GM13976 (cell line): ENCODE measurements at regions not wholly inside any gene's neighbourhood (a gene's known extent, or its start where the extent isn't known, plus 50 kb on each side); places are given as distances from the start of the nearest gene placed in this dataset.

Source experiments
- DNase-seq: peaks from one replicate; pipeline ENCODE4 v3.0.0; 2012; ENCODE audit warnings: low spot score
- CTCF ChIP-seq: IDR thresholded peaks from 2 replicates; pipeline ENCODE4 v1.5.1; 2012; ENCODE audit warnings: borderline replicate concordance, mild to moderate bottlenecking; ENCODE audit not compliant: insufficient read depth; ENCODE audit errors: extremely low read depth, missing control alignments, control extremely low read depth
- in situ Hi-C: fragments of 300-500 bp; cut with MboI; formaldehyde crosslinking; loops from one replicate; pipeline ENCODE4 v1.12.0; 2022; ENCODE audit warnings: low sequenced_read_pairs, mixed read lengths, inconsistent platforms; ENCODE audit not compliant: unreplicated experiment

GRCh38 chr15:39290711-39291435 is 290.0 kb upstream of the THBS1 start:
- DNase-seq, result no peak
- TF ChIP-seq CTCF, result no peak
- in situ Hi-C loops, result no loop called here

GRCh38 chr15:39291690-39292089 is 289.2 kb upstream of the THBS1 start:
- no peak for TF ChIP-seq CTCF
- DNase-seq, result no peak
- in situ Hi-C loops, result no loop called here

GRCh38 chr15:39296955-39297354 is 283.9 kb upstream of the THBS1 start:
- in situ Hi-C loops, result no loop called here
- DNase-seq, result no peak
- TF ChIP-seq CTCF, result no peak

- in situ Hi-C loops, result no loop called here
- no peak for DNase-seq
- TF ChIP-seq CTCF, result no peak
Observed at GRCh38 chr15:39298271-39298962, 282.5 kb upstream of the THBS1 start.

- in situ Hi-C loops, result loop anchor here (25.0 kb wide), 1 partner anchor 263 kb away; no protein-coding TSS in a partner anchor
- TF ChIP-seq CTCF, result no peak
- no peak for DNase-seq
Observed at GRCh38 chr15:39299486-39300267, 281.2 kb upstream of the THBS1 start.

- no peak for TF ChIP-seq CTCF
- no peak for DNase-seq
- in situ Hi-C loops, result loop anchor here (25.0 kb wide), 1 partner anchor 262 kb away; no protein-coding TSS in a partner anchor
Observed at GRCh38 chr15:39300451-39301153, 280.3 kb upstream of the THBS1 start.
